ENCODE measurements at regions not wholly inside any gene's neighbourhood (a gene's known extent, or its start where the extent isn't known, plus 50 kb on each side); places are given as distances from the start of the nearest gene placed in this dataset.

DNA sequence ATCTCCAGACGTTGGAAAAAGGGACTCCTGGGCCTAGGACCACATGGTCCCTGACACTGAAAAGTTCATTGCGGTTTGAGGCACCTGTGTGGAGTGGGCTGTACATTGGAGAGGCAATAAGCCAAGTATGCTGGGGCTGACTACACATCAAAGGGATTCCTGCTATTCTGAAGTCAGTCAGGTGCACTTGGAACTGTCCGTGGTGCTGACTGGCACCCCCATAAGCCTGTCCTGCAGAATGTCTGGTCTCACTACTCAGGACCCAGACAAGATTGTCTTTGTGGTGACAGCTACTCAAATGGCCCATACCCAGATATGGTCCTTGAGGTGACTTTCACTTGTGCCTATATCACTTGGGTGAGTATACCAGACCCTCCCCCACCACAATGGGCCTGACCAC lies 150.6 kb downstream of the RWDD3 start:
- TF ChIP-seq ZNF433 (tag by site-specific recombination; IDR thresholded peaks at IDR 0.05; ENCODE audit: low read depth) (no peak), ZNF529 (tag by site-specific recombination; IDR thresholded peaks at IDR 0.05; ENCODE audit: insufficient replicate concordance) (no peak), CTCF (tag by site-specific recombination; IDR thresholded peaks at IDR 0.05) (no peak), ZNF747 (tag by site-specific recombination; IDR thresholded peaks at IDR 0.05) (no peak), ZNF768 (tag by site-specific recombination; IDR thresholded peaks at IDR 0.05) (no peak)
- TF ChIP-seq, protein P1, sequence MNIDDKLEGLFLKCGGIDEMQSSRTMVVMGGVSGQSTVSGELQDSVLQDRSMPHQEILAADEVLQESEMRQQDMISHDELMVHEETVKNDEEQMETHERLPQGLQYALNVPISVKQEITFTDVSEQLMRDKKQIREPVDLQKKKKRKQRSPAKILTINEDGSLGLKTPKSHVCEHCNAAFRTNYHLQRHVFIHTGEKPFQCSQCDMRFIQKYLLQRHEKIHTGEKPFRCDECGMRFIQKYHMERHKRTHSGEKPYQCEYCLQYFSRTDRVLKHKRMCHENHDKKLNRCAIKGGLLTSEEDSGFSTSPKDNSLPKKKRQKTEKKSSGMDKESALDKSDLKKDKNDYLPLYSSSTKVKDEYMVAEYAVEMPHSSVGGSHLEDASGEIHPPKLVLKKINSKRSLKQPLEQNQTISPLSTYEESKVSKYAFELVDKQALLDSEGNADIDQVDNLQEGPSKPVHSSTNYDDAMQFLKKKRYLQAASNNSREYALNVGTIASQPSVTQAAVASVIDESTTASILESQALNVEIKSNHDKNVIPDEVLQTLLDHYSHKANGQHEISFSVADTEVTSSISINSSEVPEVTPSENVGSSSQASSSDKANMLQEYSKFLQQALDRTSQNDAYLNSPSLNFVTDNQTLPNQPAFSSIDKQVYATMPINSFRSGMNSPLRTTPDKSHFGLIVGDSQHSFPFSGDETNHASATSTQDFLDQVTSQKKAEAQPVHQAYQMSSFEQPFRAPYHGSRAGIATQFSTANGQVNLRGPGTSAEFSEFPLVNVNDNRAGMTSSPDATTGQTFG (tag by site-specific recombination; IDR thresholded peaks at IDR 0.05; ENCODE audit: borderline replicate concordance) = no peak

Measured in HEK293 (cell line).